Endothelial cell of umbilical vein (primary cell): ENCODE measurements at regions not wholly inside any gene's neighbourhood (a gene's known extent, or its start where the extent isn't known, plus 50 kb on each side); places are given as distances from the start of the nearest gene placed in this dataset.

Source experiments
- POLR2A ChIP-seq: IDR thresholded peaks from 2 replicates; pipeline ENCODE4 v1.6.1; 2012; ENCODE audit warnings: low read depth, mild to moderate bottlenecking, control low read depth, low read length
- POLR2AphosphoS5 ChIP-seq: IDR thresholded peaks from 2 replicates; pipeline ENCODE4 v1.6.1; 2012; ENCODE audit warnings: low read depth, mild to moderate bottlenecking, control low read depth, low read length, moderate library complexity; ENCODE audit not compliant: insufficient read depth
- TF ChIP-seq, protein P1 (sequence below), 2 donors: IDR thresholded peaks; 1 replicate in 1 of 2; 2 replicates in 1 of 2; pipeline ENCODE4 v1.5.1; 2011; ENCODE audit warnings: low read length in 2 of 2, mild to moderate bottlenecking in 2 of 2, moderate library complexity in 2 of 2, control low read depth in 1 of 2, inconsistent platforms in 1 of 2, low read depth in 1 of 2; ENCODE audit not compliant: insufficient read depth in 1 of 2; ENCODE audit errors: extremely low read depth in 1 of 2

DNA sequence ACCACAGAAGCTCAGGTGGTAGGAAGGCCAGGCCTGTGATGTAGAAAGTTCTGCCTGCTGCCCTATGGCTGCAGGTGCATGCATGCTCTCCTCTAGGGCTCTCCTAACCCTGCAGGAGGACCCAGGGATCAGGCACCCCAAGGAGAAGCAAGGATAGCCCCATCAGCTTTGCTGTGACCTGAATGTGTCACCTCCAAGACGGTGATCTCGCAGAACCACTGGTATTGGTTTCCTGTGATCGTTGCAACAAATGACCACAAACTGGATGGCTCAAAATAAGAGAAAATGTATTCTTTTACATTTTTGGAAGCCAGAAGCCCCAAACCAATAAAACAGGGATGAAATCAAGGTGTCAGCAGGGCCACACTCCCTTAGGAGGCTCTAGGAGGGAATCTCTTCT lies 327.3 kb downstream of the BCL11A start:
- TF ChIP-seq POLR2A: no peak
- TF ChIP-seq, protein P1, sequence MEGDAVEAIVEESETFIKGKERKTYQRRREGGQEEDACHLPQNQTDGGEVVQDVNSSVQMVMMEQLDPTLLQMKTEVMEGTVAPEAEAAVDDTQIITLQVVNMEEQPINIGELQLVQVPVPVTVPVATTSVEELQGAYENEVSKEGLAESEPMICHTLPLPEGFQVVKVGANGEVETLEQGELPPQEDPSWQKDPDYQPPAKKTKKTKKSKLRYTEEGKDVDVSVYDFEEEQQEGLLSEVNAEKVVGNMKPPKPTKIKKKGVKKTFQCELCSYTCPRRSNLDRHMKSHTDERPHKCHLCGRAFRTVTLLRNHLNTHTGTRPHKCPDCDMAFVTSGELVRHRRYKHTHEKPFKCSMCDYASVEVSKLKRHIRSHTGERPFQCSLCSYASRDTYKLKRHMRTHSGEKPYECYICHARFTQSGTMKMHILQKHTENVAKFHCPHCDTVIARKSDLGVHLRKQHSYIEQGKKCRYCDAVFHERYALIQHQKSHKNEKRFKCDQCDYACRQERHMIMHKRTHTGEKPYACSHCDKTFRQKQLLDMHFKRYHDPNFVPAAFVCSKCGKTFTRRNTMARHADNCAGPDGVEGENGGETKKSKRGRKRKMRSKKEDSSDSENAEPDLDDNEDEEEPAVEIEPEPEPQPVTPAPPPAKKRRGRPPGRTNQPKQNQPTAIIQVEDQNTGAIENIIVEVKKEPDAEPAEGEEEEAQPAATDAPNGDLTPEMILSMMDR (IDR thresholded peaks at IDR 0.05; ENCODE audit: extremely low read depth in 1 of 2, insufficient read depth in 1 of 2, low read depth in 1 of 2, low read length in 2 of 2): no peak
- no peak for TF ChIP-seq POLR2AphosphoS5
